ENCODE measurements at regions not wholly inside any gene's neighbourhood (a gene's known extent, or its start where the extent isn't known, plus 50 kb on each side); places are given as distances from the start of the nearest gene placed in this dataset.
A peak's percentile ranks its signal among the peaks of the same experiment; 100 is the strongest.

GRCh38 chr1:178028841-178029481, 59.1 kb upstream of the SEC16B start:
- H3K4me1 Mint-ChIP-seq (ENCODE audit: low read depth) = peaks cover 20% of the 10 kb centered on the region
- H3K27ac Mint-ChIP-seq = no peak overlapping the region
- no peaks in the 10 kb centered on the region for H3K9me3 Mint-ChIP-seq
- no peak for TF ChIP-seq CTCF (IDR thresholded peaks at IDR 0.05)
- H3K36me3 Mint-ChIP-seq (ENCODE audit: low read depth) = no peaks in the 10 kb centered on the region
- peaks cover 2% of the 10 kb centered on the region for H3K27me3 Mint-ChIP-seq (ENCODE audit: insufficient read depth)
- DNase-seq = no peak
- no peak overlapping the region for H3K4me3 Mint-ChIP-seq

- no peak for DNase-seq
- Mint-ChIP-seq H3K9me3 (no peaks in the 10 kb centered on the region), H3K36me3 (ENCODE audit: low read depth) (no peaks in the 10 kb centered on the region), H3K4me3 (no peak overlapping the region), H3K4me1 (ENCODE audit: low read depth) (peaks cover 16% of the 10 kb centered on the region), H3K27ac (no peak overlapping the region), H3K27me3 (ENCODE audit: insufficient read depth) (no peaks in the 10 kb centered on the region; the same call in 1 of the 2 replicates)
- no peak for TF ChIP-seq CTCF (IDR thresholded peaks at IDR 0.05)
Measured at GRCh38 chr1:178030467-178030866, 60.6 kb upstream of the SEC16B start.

- Mint-ChIP-seq H3K4me1 (ENCODE audit: low read depth) (peaks cover 13% of the 10 kb centered on the region), H3K9me3 (no peaks in the 10 kb centered on the region), H3K36me3 (ENCODE audit: low read depth) (no peaks in the 10 kb centered on the region), H3K27ac (no peak overlapping the region), H3K4me3 (no peak overlapping the region), H3K27me3 (ENCODE audit: insufficient read depth) (no peaks in the 10 kb centered on the region; the same call in 1 of the 2 replicates)
- TF ChIP-seq CTCF (IDR thresholded peaks at IDR 0.05) = peak; percentile 98
- DNase-seq = peak; percentile 85
Measured at GRCh38 chr1:178031856-178032320, 62.0 kb upstream of the RASAL2 start.

- no peak for DNase-seq
- Mint-ChIP-seq H3K4me3 (no peak overlapping the region), H3K36me3 (ENCODE audit: low read depth) (no peaks in the 10 kb centered on the region), H3K9me3 (no peaks in the 10 kb centered on the region), H3K4me1 (ENCODE audit: low read depth) (peaks cover 13% of the 10 kb centered on the region), H3K27ac (no peak overlapping the region), H3K27me3 (ENCODE audit: insufficient read depth) (no peaks in the 10 kb centered on the region)
- no peak for TF ChIP-seq CTCF (IDR thresholded peaks at IDR 0.05)
Measured at GRCh38 chr1:178033019-178033418, 60.9 kb upstream of the RASAL2 start.

- no peaks in the 10 kb centered on the region for H3K9me3 Mint-ChIP-seq
- no peaks in the 10 kb centered on the region for H3K36me3 Mint-ChIP-seq (ENCODE audit: low read depth)
- no peak for DNase-seq
- no peak for TF ChIP-seq CTCF (IDR thresholded peaks at IDR 0.05)
- H3K27ac Mint-ChIP-seq = no peak overlapping the region
- H3K27me3 Mint-ChIP-seq (ENCODE audit: insufficient read depth) = no peaks in the 10 kb centered on the region
- H3K4me1 Mint-ChIP-seq (ENCODE audit: low read depth) = peaks cover 7% of the 10 kb centered on the region
- H3K4me3 Mint-ChIP-seq = no peak overlapping the region
Measured at GRCh38 chr1:178034676-178035075, 59.2 kb upstream of the RASAL2 start.
